Panc1 (cell line): ENCODE measurements at regions not wholly inside any gene's neighbourhood (a gene's known extent, or its start where the extent isn't known, plus 50 kb on each side); places are given as distances from the start of the nearest gene placed in this dataset.

Source experiments
- POLR2AphosphoS5 ChIP-seq: IDR thresholded peaks from 2 replicates; pipeline ENCODE4 v1.6.1; 2012; ENCODE audit warnings: mild to moderate bottlenecking, low read depth, low read length, moderate library complexity
- TF ChIP-seq, protein P1 (sequence below): fragments of 450-650 bp; IDR thresholded peaks from 2 replicates; pipeline ENCODE4 v1.5.1; 2017; ENCODE audit warnings: mild to moderate bottlenecking

DNA sequence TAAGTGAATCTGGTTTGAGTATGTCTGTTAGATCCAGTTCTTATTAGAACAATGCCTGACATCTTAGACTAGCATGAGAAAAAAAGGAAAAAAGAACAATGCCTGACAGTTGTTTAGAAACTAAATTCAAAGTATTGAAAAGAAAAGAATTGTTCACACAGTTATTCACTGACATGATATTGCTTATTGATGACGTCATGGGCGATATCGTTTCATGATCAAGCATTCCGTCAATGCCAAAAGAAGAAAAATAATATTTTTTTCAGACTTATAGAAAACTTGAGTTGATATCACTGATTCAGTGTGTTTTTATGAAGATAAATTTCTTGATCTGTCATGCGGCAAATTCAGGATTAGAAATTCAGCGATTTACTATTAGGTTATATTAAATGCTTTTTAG is 196.5 kb upstream of the AGR3 start:
- TF ChIP-seq, protein P1, sequence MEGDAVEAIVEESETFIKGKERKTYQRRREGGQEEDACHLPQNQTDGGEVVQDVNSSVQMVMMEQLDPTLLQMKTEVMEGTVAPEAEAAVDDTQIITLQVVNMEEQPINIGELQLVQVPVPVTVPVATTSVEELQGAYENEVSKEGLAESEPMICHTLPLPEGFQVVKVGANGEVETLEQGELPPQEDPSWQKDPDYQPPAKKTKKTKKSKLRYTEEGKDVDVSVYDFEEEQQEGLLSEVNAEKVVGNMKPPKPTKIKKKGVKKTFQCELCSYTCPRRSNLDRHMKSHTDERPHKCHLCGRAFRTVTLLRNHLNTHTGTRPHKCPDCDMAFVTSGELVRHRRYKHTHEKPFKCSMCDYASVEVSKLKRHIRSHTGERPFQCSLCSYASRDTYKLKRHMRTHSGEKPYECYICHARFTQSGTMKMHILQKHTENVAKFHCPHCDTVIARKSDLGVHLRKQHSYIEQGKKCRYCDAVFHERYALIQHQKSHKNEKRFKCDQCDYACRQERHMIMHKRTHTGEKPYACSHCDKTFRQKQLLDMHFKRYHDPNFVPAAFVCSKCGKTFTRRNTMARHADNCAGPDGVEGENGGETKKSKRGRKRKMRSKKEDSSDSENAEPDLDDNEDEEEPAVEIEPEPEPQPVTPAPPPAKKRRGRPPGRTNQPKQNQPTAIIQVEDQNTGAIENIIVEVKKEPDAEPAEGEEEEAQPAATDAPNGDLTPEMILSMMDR: no peak
- TF ChIP-seq POLR2AphosphoS5: no peak
